WTC11 (cell line): ENCODE measurements at regions not wholly inside any gene's neighbourhood (a gene's known extent, or its start where the extent isn't known, plus 50 kb on each side); places are given as distances from the start of the nearest gene placed in this dataset.

Source experiments
- ATAC-seq: fragments of 200-7000 bp; cut with Tn5 transposase; 2 replicates; pipeline ENCODE4 v1.10.0; 2021; ENCODE audit warnings: mild to moderate bottlenecking, moderate library complexity
- CTCF ChIA-PET: fragments of 300-600 bp; sonication (Branson Sonifier 250); formaldehyde crosslinking; loops from one replicate; lab custom pipeline; 2021; ENCODE audit warnings: antibody characterized with exemption; lab: Charles Lee
- POLR2A ChIA-PET: fragments of 350-600 bp; sonication (Branson Sonifier 250); formaldehyde crosslinking; loops from one replicate; lab custom pipeline; 2021; ENCODE audit warnings: antibody characterized with exemption; lab: Charles Lee
- DNase-seq: peaks from one replicate; pipeline ENCODE4 v3.0.0; 2021; ENCODE audit warnings: low spot score
- H3K27ac Mint-ChIP-seq: 2 replicates; pipeline ENCODE4 v1.8.0; 2021; ENCODE audit warnings: mixed read lengths
- H3K27me3 Mint-ChIP-seq: 2 replicates; pipeline ENCODE4 v1.8.0; 2021; ENCODE audit warnings: low read depth, mild to moderate bottlenecking, moderate library complexity, mixed read lengths
- H3K36me3 Mint-ChIP-seq: 2 replicates; pipeline ENCODE4 v1.8.0; 2021; ENCODE audit warnings: mixed read lengths
- H3K4me1 Mint-ChIP-seq: 2 replicates; pipeline ENCODE4 v1.8.0; 2022; ENCODE audit warnings: mixed read lengths
- H3K4me3 Mint-ChIP-seq: 2 replicates; pipeline ENCODE4 v1.8.0; 2021; ENCODE audit warnings: mild to moderate bottlenecking, moderate library complexity, mixed read lengths
- H3K9me3 Mint-ChIP-seq: 2 replicates; pipeline ENCODE4 v1.8.0; 2021; ENCODE audit warnings: mixed read lengths
- CBFB ChIP-seq: sonication (generic); formaldehyde crosslinking; IDR thresholded peaks from 2 replicates; pipeline ENCODE4 v1.8.1; 2022; ENCODE audit warnings: mild to moderate bottlenecking, low read depth, missing genetic modification reagents
- ELF4 ChIP-seq: sonication (generic); formaldehyde crosslinking; IDR thresholded peaks from 2 replicates; pipeline ENCODE4 v1.8.1; 2022; ENCODE audit warnings: low read depth, mild to moderate bottlenecking, moderate library complexity, missing genetic modification reagents
- GABPB1 ChIP-seq: sonication (generic); formaldehyde crosslinking; IDR thresholded peaks from 2 replicates; pipeline ENCODE4 v1.8.1; 2023; ENCODE audit warnings: mild to moderate bottlenecking, missing genetic modification reagents
- HMGA2 ChIP-seq: fragments of 250-450 bp; sonication (Bioruptor Pico); IDR thresholded peaks from 2 replicates; pipeline ENCODE4 v1.4.0; 2021; ENCODE audit warnings: mild to moderate bottlenecking, moderate library complexity
- JUN ChIP-seq: sonication (generic); formaldehyde crosslinking; IDR thresholded peaks from 2 replicates; pipeline ENCODE4 v1.8.0; 2023; ENCODE audit warnings: mild to moderate bottlenecking, missing genetic modification reagents
- NFATC4 ChIP-seq: fragments of 250-450 bp; sonication (Bioruptor Pico); IDR thresholded peaks from 2 replicates; pipeline ENCODE4 v1.9.0; 2021; ENCODE audit warnings: mild to moderate bottlenecking
- NFE2L1 ChIP-seq: sonication (generic); formaldehyde crosslinking; IDR thresholded peaks from 2 replicates; pipeline ENCODE4 v1.8.1; 2023; ENCODE audit warnings: missing genetic modification reagents
- SOX15 ChIP-seq: fragments of 250-450 bp; sonication (Bioruptor Pico); IDR thresholded peaks from 2 replicates; pipeline ENCODE4 v1.9.0; 2021; ENCODE audit warnings: mild to moderate bottlenecking
- TEAD1 ChIP-seq: sonication (generic); formaldehyde crosslinking; IDR thresholded peaks from 2 replicates; pipeline ENCODE4 v1.8.0; 2022; ENCODE audit warnings: mild to moderate bottlenecking, missing genetic modification reagents
- ZNF416 ChIP-seq: fragments of 250-450 bp; sonication (Bioruptor Pico); IDR thresholded peaks from 2 replicates; pipeline ENCODE4 v1.9.0; 2021; ENCODE audit warnings: mild to moderate bottlenecking, inconsistent platforms
- TF ChIP-seq, protein P1 (sequence below): sonication (generic); formaldehyde crosslinking; IDR thresholded peaks from 2 replicates; pipeline ENCODE4 v1.8.0; 2022; ENCODE audit warnings: mild to moderate bottlenecking, missing genetic modification reagents
- TF ChIP-seq, protein P2 (sequence below): sonication (generic); formaldehyde crosslinking; IDR thresholded peaks from 2 replicates; pipeline ENCODE4 v1.8.1; 2022; ENCODE audit warnings: low read depth, missing genetic modification reagents, borderline replicate concordance
- TF ChIP-seq, protein P3 (sequence below): sonication (generic); formaldehyde crosslinking; IDR thresholded peaks from 2 replicates; pipeline ENCODE4 v1.8.0; 2023; ENCODE audit warnings: missing genetic modification reagents, mild to moderate bottlenecking, borderline replicate concordance
- TF ChIP-seq, protein P4 (sequence below): sonication (generic); formaldehyde crosslinking; IDR thresholded peaks from 2 replicates; pipeline ENCODE4 v1.8.1; 2023; ENCODE audit warnings: mild to moderate bottlenecking, missing genetic modification reagents
- TF ChIP-seq, protein P5 (sequence below): fragments of 250-450 bp; sonication (Bioruptor Pico); IDR thresholded peaks from 2 replicates; pipeline ENCODE4 v1.9.0; 2021; ENCODE audit warnings: mild to moderate bottlenecking, borderline replicate concordance

DNA sequence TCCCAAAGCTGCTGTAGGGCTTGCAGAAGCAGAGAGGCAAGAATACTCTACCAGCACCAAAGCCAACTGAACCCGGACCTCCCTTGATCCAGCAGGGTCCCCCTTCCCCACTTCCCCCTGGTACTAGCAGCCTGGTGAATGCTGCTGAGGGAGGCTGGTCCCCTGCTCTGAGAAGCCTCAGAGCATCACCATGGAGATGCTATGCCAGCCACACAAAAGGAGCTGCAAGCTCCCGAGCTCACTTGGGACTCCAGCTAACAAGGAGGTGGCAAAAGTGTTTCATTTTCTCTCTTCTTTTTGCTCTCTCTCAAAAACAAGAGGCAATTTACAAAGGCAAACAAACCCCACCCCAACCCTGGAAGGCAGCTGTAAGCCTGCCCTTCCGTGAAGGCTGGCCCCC, 509.8 kb downstream of the BUD13 start (continued):
- TF ChIP-seq HMGA2 (CRISPR knock-in tag), result no peak
- TF ChIP-seq, protein P1, sequence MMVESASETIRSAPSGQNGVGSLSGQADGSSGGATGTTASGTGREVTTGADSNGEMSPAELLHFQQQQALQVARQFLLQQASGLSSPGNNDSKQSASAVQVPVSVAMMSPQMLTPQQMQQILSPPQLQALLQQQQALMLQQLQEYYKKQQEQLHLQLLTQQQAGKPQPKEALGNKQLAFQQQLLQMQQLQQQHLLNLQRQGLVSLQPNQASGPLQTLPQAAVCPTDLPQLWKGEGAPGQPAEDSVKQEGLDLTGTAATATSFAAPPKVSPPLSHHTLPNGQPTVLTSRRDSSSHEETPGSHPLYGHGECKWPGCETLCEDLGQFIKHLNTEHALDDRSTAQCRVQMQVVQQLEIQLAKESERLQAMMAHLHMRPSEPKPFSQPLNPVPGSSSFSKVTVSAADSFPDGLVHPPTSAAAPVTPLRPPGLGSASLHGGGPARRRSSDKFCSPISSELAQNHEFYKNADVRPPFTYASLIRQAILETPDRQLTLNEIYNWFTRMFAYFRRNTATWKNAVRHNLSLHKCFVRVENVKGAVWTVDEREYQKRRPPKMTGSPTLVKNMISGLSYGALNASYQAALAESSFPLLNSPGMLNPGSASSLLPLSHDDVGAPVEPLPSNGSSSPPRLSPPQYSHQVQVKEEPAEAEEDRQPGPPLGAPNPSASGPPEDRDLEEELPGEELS, result no peak
- TF ChIP-seq NFE2L1 (CRISPR knock-in tag), result no peak
- TF ChIP-seq, all 79 proteins: peak for 0

DNA sequence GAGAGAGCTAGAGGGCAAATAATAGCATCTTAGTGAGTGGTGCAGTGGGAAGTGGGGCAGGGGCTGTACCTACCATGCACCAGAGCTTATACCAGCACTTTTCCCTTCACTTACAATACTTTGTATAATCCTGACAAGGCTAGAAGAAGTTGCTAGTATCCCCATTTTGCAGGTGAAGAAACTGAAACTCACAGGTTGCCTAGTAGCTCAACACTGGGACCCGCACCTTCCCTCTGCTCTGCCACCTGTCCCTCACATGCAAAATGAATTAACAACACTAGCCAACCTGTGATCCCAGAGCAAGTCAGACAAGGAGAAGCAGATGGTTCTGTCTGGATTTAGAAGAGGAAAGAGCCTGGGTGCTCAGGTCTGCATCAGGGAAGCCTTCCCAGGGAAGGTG, 510.4 kb downstream of the BUD13 start:
- CTCF ChIA-PET, result interaction anchor here (0.8 to 1.2 kb wide), 2 partner anchors 47 to 88 kb away, joined by 3 read pairs; no protein-coding TSS in a partner anchor
- no peak for DNase-seq
- ATAC-seq, result no peak
- Mint-ChIP-seq H3K27me3 (no peaks in the 10 kb centered on the region; the same call in 1 of the 2 replicates), H3K4me3 (no peak overlapping the region), H3K4me1 (peaks cover 12% of the 10 kb centered on the region), H3K9me3 (no peaks in the 10 kb centered on the region), H3K27ac (no peak overlapping the region), H3K36me3 (no peaks in the 10 kb centered on the region)
- TF ChIP-seq CBFB (CRISPR knock-in tag) (no peak), GABPB1 (no peak), ZNF416 (CRISPR knock-in tag) (no peak), JUN (no peak)
- TF ChIP-seq, protein P2, sequence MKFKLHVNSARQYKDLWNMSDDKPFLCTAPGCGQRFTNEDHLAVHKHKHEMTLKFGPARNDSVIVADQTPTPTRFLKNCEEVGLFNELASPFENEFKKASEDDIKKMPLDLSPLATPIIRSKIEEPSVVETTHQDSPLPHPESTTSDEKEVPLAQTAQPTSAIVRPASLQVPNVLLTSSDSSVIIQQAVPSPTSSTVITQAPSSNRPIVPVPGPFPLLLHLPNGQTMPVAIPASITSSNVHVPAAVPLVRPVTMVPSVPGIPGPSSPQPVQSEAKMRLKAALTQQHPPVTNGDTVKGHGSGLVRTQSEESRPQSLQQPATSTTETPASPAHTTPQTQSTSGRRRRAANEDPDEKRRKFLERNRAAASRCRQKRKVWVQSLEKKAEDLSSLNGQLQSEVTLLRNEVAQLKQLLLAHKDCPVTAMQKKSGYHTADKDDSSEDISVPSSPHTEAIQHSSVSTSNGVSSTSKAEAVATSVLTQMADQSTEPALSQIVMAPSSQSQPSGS (CRISPR knock-in tag), result no peak
- TF ChIP-seq, protein P3, sequence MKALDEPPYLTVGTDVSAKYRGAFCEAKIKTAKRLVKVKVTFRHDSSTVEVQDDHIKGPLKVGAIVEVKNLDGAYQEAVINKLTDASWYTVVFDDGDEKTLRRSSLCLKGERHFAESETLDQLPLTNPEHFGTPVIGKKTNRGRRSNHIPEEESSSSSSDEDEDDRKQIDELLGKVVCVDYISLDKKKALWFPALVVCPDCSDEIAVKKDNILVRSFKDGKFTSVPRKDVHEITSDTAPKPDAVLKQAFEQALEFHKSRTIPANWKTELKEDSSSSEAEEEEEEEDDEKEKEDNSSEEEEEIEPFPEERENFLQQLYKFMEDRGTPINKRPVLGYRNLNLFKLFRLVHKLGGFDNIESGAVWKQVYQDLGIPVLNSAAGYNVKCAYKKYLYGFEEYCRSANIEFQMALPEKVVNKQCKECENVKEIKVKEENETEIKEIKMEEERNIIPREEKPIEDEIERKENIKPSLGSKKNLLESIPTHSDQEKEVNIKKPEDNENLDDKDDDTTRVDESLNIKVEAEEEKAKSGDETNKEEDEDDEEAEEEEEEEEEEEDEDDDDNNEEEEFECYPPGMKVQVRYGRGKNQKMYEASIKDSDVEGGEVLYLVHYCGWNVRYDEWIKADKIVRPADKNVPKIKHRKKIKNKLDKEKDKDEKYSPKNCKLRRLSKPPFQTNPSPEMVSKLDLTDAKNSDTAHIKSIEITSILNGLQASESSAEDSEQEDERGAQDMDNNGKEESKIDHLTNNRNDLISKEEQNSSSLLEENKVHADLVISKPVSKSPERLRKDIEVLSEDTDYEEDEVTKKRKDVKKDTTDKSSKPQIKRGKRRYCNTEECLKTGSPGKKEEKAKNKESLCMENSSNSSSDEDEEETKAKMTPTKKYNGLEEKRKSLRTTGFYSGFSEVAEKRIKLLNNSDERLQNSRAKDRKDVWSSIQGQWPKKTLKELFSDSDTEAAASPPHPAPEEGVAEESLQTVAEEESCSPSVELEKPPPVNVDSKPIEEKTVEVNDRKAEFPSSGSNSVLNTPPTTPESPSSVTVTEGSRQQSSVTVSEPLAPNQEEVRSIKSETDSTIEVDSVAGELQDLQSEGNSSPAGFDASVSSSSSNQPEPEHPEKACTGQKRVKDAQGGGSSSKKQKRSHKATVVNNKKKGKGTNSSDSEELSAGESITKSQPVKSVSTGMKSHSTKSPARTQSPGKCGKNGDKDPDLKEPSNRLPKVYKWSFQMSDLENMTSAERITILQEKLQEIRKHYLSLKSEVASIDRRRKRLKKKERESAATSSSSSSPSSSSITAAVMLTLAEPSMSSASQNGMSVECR (CRISPR knock-in tag), result no peak
- TF ChIP-seq, protein P4, sequence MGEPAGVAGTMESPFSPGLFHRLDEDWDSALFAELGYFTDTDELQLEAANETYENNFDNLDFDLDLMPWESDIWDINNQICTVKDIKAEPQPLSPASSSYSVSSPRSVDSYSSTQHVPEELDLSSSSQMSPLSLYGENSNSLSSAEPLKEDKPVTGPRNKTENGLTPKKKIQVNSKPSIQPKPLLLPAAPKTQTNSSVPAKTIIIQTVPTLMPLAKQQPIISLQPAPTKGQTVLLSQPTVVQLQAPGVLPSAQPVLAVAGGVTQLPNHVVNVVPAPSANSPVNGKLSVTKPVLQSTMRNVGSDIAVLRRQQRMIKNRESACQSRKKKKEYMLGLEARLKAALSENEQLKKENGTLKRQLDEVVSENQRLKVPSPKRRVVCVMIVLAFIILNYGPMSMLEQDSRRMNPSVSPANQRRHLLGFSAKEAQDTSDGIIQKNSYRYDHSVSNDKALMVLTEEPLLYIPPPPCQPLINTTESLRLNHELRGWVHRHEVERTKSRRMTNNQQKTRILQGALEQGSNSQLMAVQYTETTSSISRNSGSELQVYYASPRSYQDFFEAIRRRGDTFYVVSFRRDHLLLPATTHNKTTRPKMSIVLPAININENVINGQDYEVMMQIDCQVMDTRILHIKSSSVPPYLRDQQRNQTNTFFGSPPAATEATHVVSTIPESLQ (CRISPR knock-in tag), result no peak
- POLR2A ChIA-PET, result no interaction called here

DNA sequence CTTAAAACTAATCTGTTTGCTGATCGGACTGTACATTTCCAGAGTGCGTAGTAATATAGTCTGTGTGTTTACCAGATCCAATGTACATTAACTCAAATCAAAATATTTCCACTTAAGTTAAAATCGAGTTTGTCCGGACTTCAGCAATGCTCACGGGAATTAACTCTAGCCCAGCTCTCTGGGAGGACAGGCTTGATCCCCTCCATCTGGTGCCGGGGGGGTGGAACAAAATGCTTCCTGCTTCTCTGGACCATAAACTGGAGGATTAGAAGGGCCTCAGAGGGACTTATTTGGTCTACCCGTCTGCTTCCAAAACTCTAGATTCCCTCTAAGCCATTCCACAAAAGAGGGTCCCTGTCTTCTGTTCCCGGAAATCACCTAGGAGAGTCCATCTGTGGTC, 511.2 kb downstream of the BUD13 start:
- ChIA-PET POLR2A (no interaction called here), CTCF (no interaction called here)
- DNase-seq, result no peak
- peaks cover 16% of the 10 kb centered on the region for H3K4me1 Mint-ChIP-seq
- no peak overlapping the region for H3K4me3 Mint-ChIP-seq
- H3K36me3 Mint-ChIP-seq, result no peaks in the 10 kb centered on the region
- no peaks in the 10 kb centered on the region for H3K9me3 Mint-ChIP-seq
- H3K27me3 Mint-ChIP-seq, result no peaks in the 10 kb centered on the region; the same call in 1 of the 2 replicates
- H3K27ac Mint-ChIP-seq, result no peak overlapping the region
- no peak for ATAC-seq
- no peak for TF ChIP-seq NFATC4 (CRISPR knock-in tag)
- TF ChIP-seq ELF4 (CRISPR knock-in tag), result no peak
- TF ChIP-seq, protein P5, sequence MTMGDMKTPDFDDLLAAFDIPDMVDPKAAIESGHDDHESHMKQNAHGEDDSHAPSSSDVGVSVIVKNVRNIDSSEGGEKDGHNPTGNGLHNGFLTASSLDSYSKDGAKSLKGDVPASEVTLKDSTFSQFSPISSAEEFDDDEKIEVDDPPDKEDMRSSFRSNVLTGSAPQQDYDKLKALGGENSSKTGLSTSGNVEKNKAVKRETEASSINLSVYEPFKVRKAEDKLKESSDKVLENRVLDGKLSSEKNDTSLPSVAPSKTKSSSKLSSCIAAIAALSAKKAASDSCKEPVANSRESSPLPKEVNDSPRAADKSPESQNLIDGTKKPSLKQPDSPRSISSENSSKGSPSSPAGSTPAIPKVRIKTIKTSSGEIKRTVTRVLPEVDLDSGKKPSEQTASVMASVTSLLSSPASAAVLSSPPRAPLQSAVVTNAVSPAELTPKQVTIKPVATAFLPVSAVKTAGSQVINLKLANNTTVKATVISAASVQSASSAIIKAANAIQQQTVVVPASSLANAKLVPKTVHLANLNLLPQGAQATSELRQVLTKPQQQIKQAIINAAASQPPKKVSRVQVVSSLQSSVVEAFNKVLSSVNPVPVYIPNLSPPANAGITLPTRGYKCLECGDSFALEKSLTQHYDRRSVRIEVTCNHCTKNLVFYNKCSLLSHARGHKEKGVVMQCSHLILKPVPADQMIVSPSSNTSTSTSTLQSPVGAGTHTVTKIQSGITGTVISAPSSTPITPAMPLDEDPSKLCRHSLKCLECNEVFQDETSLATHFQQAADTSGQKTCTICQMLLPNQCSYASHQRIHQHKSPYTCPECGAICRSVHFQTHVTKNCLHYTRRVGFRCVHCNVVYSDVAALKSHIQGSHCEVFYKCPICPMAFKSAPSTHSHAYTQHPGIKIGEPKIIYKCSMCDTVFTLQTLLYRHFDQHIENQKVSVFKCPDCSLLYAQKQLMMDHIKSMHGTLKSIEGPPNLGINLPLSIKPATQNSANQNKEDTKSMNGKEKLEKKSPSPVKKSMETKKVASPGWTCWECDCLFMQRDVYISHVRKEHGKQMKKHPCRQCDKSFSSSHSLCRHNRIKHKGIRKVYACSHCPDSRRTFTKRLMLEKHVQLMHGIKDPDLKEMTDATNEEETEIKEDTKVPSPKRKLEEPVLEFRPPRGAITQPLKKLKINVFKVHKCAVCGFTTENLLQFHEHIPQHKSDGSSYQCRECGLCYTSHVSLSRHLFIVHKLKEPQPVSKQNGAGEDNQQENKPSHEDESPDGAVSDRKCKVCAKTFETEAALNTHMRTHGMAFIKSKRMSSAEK (CRISPR knock-in tag), result no peak
- TF ChIP-seq, protein P1, result no peak
- no peak for TF ChIP-seq TEAD1 (CRISPR knock-in tag)
- TF ChIP-seq SOX15, result no peak
- TF ChIP-seq CBFB (CRISPR knock-in tag), result no peak
